GM19328 (cell line): ENCODE measurements at regions not wholly inside any gene's neighbourhood (a gene's known extent, or its start where the extent isn't known, plus 50 kb on each side); places are given as distances from the start of the nearest gene placed in this dataset.

ENCODE experiments used
- ATAC-seq: cut with Tn5 transposase; IDR thresholded peaks from one replicate; pipeline ENCODE4 v1.9.1; 2021; ENCODE audit warnings: mild to moderate bottlenecking, moderate library complexity; ENCODE audit not compliant: unreplicated experiment

DNA sequence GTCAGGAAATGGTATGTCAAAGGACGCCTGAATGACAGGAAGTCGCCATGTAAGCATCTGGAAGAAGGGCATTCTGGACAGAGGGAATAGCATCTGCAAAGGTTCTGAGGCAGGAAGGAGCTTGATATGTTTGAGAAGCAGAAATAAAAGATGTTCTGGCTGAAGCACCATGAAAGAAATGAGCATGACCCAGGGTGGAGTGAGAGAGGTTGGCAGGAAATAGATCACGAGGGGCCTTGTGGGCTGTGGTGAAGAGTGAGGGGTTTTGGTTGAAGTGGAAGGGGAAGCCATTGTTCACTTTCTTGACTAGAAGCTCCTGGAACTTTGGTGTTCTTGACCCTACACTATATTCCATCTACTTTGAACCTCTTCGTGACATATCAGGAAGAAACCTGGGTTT lies 99.4 kb upstream of the PARP11 start:
- no peak for ATAC-seq

DNA sequence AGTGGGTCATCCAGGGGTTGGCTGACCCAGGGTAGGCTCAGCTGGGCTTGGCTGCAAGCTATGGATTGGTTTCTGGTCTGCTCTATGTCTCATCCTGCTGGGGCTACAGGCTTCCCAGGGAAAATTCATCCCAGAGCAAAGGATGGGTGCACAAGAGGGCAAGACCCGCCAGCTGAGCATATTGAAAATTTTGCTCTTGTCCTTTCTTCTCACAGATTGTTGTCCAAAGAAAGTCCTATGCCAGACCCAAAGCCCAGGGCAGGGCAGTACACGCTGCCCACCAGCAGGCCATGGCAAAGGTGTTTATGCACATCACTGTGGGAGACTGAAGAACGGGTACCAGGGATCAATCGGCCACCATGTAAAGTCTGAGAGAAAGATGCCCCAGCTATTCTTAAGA lies 95.3 kb upstream of the PARP11 start:
- ATAC-seq, result no peak

DNA sequence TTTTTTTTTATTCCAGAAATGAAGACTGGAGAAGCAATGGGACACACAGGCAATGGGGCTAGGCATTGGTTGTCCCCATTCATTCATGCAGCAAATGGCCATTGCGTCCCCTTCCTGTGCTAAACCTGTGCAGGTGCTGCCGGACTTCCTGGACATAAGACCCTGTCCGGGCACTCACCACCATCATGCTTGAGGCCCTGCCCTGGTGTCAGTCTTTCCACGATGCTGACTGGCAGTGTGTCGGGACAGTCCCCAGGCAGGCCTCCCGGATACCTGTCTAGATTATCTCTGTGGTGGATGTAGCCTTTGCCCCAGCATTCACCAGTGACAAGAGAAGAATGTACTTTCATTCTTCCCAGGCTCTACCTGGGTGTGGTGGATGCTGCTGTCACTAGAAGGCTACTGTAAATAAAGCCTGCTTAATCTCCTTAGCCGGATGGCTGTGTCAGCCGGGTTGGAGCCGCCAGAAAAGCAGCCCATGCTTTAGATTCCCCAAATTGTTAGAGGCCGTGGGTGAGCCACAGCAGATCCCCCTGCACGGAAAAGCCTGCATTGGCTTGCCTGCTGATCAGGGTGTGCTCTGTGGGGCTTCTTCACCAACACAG lies 94.5 kb upstream of the PARP11 start:
- ATAC-seq, result no peak

DNA sequence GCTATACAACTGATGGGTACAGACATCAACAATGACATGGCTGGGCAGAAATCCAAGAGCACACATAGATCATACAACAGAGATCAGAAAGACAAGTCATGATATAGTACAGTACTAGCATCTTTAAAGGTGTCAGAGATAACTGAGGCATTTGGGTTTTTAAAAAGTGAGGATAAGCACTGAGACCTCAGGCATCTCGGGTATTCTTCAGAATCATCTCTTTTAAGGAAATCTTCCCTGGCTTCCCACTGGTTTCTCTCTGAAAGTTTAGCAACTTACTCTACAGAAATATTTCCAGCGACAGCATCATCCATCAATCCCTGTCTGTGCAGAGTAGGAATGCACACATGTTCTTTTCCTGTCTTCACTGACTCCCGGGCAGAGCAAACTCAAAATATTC lies 93.2 kb upstream of the PARP11 start:
- no peak for ATAC-seq

DNA sequence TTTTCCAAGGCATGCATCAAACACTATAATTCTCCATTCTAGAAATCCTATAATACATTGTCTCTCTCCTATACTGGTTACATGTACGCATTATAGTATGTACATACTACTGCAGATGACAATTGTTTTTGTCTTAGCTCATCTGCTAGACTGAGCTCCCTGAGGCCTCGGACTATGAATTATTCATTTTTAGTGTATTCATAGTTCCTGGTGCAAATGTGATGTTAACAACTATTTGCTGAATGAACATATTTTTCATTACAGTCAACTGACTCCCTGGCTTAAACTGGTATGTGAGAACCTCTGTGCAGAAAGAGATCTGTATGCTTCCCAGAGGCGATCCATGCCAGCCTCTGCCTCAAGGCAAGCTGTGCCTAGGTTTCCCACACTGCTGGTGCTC lies 91.8 kb upstream of the PARP11 start:
- ATAC-seq, result no peak

DNA sequence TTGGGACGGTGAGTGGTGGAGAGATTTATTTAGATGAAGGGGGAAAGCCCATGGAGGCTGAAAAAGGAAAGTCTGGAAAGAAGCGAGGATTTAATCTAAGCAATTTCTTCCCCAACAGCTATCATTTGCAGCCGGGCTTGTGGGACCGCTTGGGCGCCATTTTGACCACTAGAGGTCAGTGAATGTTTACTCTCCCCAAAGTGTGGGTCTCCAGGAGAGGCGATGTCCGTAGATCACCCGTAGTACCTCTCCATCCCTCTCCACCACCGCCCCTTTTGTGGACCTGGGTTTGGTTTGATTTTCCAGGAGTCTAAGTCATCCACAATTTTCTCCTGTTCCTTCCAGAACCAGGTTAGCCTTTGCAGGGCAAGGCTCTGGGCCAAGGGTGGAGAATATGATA lies 91.2 kb upstream of the PARP11 start:
- no peak for ATAC-seq

DNA sequence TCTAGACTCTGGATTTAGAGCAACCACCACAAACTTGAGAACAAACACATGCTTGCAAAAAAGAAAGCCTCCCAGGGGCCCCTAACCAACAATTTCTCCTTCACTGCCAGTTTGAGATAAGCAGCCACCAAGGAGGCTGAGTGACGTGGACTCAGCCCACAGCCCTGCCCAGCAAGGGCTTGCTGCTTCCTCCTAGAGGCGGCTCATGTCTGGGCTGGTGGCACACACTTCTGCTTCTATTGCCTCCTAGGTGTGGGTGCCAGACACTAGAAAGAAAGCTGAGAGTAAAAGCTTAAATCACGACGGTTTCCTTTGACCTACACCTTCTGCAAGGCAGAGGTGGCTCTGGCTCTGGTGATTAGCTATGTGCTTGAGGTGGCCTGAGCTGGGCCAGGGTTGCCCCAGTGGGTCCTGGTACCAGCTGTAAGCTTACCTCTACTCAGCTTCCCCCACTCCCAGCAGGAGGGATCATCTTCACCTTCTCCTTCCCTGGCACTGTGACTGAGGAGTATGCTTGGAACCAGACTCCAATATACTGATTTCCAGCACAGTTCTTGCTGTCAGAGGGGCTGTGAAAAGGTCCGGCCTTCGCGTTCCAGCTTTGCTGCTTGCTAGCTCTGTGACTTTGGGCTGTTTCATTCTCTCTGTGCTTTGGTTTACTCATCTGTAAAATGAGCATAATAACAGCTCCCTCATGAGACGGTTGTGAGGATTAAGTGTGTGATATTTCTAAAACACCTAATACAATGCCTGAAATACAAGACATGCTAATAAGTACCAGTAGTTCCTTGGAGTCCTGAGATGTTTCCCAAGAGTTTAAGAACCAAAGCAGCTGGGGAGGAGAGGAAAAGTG lies 89.7 kb upstream of the PARP11 start:
- no peak for ATAC-seq

DNA sequence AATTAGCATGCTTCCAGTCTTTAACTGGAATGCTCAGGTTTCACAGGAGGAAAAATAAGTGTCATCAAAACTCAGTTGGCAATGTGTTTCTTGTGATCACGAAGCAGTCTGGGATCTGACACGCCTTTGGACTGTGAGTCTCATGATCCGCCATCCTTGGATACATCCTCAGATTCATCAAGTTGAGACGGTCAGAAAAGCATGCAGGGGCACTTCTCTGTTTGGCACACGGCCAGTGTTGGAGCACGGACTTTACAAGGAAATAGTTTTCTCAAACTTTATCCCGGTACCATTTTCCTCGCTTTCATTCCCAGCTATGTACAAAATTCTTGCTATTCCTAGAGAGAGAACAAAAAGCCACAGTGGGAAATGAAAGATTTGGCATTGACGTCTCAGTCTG lies 88.4 kb upstream of the PARP11 start:
- no peak for ATAC-seq

DNA sequence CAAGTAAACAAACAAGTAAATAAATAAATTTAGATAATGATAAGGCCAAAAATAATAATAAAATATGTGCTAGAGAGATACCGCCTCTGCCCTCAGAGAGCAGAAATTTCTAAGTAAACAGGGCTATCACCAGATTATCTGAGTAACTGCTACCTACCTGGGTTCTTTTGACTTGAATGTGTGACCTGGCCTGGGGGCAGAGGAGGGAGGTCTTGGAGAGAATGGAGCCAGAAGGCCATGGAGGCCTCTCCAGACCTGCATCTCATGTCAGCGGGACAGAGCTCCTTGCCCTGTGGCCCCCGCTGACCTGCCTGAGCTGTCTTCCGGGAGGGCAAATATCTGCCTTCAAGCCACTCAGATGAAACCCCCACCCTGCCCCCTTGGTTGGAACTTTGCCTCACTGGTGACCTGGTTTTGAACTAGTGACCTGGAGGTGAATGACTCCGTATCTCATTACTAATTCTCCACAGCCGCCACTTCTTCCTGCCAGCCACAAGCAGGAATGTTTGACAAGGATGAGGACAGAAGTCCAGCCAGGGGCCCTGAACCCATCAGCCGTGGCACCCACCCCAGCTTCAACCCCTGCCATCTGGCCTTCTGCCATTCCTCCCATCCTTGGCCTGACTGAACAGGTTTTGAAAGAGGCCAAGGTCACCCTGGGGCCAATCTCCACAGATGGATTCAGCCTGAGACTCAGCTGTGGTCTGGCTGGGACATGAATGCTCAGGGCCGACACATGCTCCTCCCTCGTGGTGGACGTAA lies 86.8 kb upstream of the PARP11 start:
- ATAC-seq, result no peak

DNA sequence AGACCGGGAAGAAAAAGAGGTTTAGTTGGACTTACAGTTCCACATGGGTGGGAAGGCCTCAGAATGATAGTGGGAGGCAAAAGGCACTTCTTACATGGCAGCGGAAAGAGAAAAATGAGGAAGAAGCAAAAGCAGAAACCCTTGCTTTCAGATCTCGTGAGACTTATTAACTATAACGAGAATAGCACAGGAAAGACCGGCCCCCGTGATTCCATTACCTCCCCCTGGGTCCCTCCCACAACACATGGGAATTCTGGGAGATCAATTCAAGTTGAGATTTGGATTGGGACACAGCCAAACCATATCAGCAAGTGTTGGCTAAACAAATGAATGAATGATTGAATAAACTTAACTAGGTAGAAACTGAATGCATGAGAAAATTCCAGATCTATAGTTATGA lies 85.3 kb upstream of the PARP11 start:
- ATAC-seq, result no peak

DNA sequence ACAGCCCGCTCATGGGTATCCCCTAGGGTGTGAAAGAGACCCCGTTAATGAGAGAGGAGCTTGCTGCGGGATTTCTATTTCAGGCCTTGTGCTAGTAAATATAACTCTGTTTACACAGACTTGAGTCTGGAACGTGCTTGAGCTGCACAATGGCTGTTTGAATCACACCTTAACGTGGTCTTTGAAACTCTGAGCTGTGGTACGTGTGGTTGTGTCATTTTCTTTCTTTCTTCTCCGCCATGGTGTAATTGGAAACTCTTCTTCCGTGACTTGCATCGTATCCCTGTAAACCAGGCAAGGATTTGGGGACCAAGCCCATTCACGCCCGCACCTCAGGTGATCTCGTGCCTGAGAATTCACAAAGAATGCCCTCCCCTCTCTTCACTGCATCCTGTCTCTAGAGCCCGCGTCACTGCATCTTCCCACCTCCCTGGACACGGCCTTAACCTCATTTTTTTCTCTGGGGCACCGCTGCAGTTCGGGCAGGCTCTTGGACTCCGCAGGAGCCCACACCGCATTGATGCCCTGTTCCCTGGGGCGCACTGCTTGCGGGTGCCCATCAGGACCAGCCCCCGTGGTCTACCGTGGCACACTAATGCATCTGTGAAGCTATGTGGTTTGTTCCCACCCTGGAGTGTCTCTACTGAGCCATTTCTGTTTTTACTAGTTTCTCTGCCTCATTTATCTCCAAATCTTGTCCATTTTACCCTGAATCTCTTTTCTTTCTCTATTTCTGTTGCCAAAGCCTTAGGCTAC lies 78.4 kb upstream of the PARP11 start:
- ATAC-seq, result no peak

DNA sequence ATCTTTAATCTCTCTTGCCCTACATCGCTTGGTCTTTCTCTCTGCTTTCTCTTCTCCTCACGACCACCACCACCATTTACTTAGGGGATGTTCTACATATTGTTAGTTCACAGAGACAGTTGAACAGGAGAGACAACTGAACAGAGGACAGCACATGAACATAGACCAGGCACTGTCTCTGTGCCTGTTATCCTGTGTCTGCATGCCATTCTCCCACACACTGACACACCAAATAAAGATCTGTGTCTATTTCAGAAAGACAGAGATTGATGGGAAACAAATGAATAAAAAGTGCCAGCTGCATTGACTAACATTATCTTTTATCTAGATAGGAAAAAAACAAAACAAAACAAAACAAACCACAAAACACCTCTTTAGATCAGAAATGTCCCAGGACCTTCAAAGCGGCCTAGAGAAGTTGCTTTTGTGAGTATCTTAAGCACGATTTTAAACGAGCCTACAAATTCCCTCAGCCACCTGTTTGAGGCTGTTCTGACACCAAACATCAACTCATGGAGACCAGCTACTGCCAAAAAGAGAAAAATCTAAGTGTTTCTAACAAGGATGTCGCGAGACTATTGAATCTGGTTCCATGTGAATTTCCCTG lies 77.6 kb upstream of the PARP11 start:
- ATAC-seq, result no peak

DNA sequence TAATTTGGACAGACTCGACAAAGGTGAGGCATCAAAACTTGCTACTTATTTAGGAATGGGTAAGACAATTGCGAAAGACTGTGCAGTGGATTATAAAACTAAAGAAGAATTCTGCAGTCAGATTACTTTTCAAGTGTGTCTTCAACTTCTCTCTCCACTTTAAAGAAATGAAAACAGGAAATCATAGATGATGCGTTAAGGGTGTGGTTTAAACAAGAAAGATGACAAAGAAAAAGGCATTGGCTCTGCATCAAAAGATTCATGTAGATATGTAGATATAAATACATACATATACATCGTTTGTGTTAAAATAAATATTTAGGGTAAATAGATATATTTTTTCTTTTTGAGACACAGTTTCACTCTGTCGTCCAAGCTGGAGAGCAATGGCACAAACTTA lies 74.6 kb upstream of the PARP11 start:
- no peak for ATAC-seq

DNA sequence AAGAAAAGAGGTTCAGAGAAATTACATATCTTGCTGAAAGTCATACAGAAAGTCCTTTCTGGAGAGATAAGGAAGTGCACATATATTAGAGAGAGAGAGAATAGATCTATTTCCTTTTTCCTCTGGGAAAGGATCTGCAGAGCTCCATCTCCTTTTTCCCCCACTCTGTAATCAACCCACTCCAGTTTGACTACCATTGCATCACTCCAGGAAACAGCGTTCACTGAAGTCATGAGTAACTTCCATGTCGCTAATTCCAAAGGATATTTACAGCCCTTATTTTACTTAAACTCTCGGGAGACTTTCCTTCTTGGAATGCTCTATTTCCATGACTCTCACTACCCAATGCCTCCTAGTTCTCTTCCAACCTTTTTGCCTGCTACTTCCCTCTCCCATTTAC lies 72.5 kb upstream of the PARP11 start:
- no peak for ATAC-seq

DNA sequence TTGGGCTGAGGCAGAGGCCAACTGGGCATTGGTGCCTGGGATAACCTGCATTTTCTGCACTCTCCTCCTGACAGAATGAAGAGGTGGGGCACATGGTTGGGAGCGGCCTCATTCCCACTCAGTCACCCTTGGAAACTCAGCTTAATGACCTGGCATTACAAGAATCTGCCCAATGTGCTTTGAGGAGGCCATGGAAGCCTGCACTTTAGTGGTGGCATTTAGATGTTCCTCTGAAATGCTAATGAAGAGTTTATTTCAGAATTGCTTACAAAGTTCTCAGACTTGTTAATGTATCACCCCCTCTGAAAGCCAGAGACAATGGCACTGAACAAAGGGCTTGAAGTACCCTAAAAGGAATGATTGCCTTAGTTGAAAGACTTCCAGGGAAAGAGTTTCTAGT lies 71.4 kb upstream of the PARP11 start:
- ATAC-seq, result no peak

DNA sequence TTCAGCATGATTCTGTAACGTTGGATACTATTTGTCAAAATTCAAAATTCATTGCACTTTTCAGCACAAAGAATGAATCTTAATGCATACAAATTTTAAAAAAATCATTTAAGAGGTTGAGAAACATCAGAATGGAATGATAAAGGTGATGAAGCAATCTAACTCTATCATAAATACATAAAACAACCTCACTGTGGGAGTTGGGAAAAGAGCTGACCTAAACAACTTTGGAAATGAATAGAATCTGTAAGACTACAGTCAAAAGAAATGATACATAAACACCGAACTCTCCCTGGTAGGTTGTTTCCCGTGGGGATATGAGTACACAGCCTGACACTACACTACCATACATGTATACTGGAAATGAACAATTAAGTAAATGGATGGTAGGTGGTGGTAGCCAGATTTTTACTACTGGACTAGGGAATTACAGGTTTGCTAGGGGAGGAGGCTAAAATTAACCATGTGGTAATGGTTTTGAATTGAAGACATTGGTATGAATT lies 64.9 kb upstream of the PARP11 start:
- no peak for ATAC-seq

DNA sequence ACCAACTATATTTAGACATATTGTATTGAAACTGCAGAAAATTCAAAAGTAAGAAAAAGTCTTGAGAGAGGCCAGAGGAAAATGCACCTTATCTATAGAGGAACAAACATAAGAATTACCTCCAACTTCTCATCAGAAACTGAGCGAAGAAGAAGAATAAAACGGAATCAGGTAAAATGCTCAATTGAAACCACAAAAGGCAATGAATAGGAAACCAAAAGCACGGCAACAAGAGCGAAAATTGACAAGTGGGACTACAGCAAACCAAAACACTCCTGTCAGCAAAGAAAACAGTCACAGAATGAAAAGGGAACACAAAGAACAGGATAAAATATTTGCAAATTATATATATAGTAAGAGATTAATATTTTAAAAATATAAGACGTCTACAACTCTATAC lies 61.9 kb upstream of the PARP11 start:
- no peak for ATAC-seq

DNA sequence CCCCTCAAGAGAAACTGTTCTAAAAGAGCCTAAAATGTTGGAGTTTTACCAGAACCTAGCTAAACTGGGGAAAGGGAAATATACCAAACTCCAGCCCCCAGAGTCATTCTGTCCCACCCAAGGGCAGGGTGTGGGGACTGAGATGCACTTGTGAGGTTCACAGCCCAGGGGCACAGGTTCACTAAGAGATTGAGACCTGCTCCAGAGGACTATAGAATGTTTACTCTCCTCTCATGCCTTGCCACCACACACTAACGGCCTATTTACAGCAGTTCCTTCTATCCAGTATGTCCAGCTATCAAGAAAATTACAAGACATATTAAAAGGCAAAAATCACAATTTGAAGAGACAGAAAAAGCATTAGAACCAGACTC lies 60.6 kb upstream of the PARP11 start:
- ATAC-seq, result no peak

DNA sequence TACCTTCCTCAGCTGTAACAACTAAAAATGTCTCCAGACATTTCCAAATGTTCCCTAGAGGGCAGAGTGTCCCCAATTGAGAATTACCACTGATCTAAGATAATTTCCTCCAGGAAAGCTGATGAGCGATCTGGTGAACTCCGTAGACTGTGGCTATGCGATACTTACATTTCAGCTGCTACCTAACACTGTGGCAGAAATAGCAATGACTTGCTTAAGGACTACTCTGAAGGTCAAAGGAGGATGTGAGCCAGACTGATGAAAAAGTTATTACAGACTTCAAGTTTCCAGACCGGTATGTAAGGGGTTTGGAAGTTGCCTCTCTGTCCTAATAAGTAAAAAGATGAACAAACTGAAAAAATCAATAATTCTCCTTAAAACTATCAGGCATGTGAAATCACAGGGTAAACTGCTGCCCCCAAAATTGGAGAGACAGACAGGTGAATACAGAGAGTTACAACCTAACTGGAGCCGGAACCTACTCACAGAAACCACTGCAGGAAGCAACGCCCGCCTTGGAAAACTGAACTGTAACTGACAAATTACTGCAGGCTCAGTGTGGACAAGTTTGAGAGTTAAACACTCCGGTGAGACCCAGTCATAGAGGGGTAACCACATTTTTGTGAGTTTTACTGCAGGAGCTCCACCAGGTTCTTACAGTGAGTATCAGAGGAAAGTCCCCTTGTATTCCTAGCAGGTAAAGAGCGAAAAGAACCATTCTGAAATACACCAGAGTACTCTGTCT lies 60.0 kb upstream of the PARP11 start:
- no peak for ATAC-seq

DNA sequence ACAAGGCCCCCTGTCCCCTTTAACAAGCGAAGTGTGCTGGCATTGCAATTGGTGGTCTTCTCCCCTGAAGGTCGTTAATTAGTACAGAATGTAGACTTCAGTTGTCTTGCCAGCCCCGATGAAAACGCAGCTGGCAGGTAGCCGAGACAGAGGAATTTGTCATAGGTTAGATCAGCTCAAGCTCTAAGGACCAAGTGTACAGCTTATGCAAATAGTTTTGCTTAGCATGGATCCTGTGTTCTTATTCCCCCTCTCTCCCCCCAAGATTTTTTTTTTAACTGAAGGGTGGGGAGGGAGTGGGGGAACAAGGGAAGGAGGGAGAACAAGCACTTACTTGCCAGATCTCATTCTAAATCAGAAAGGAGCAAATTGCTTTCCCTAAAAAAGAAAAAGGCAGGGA lies 58.6 kb upstream of the PARP11 start:
- ATAC-seq, result no peak
